Stimulated activated CD8-positive, alpha-beta memory T cell treated with anti-CD3 and anti-CD28 coated beads, Interleukin-7, amount 100 ng/mL, for 4 hours (primary cell): ENCODE measurements at regions not wholly inside any gene's neighbourhood (a gene's known extent, or its start where the extent isn't known, plus 50 kb on each side); places are given as distances from the start of the nearest gene placed in this dataset.

Source experiments
- DNase-seq, 2 donors: peaks; one replicate each; pipeline ENCODE4 v3.0.0-alpha.2; 2020; ENCODE audit warnings: low read depth in 2 of 2

GRCh38 chr6:166009385-166010031 lies 158.1 kb downstream of the TBXT start:
- DNase-seq: no peak

DNA sequence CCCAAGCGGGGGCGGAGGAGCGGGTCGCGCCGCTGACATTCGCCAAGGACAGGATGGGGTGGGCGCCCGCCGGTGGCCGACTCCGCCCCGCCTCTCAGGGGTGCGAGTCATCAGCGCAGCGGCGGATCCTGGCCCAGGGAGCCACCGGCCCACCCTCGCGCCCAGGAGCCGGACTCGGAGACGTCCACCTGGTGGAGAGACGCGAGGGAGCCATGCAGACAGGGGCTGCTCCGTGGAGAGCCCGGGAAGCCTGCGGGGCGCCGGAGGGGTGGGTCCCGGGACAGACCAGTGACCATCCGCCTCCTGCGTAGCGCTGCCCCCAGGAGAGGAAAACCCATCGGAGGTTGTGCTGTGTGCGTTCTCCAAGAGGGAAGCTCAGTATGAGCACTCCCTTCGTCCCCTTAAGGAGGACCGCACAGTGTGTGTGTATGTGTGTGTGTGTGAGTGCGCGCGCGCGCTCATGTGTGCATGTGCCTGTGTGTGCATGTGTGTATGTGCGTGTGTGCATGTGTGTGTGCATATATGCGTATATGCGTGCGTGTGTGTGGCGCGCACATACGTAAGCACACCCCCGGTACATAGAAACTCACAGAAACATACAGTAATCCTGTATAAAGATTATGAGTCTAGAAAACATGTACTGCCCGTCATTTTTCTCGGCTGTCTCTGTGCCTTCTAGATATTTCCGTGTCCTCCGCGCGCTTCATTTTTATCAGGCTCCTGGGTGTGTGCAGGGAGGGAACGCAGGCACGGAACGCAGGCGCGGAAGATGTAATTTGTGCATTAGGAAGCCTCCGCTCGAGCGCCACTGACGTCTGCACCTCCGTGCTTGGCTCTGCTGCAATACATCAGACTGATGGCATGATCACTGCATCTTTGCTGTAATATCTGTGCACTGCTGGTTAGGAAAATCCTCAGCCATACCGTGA lies 158.9 kb downstream of the TBXT start:
- DNase-seq: no peak

- no peak for DNase-seq
Observed at GRCh38 chr6:166007349-166008263, 160.0 kb downstream of the TBXT start.

GRCh38 chr6:166006900-166007301 lies 160.8 kb downstream of the TBXT start:
- no peak for DNase-seq

DNA sequence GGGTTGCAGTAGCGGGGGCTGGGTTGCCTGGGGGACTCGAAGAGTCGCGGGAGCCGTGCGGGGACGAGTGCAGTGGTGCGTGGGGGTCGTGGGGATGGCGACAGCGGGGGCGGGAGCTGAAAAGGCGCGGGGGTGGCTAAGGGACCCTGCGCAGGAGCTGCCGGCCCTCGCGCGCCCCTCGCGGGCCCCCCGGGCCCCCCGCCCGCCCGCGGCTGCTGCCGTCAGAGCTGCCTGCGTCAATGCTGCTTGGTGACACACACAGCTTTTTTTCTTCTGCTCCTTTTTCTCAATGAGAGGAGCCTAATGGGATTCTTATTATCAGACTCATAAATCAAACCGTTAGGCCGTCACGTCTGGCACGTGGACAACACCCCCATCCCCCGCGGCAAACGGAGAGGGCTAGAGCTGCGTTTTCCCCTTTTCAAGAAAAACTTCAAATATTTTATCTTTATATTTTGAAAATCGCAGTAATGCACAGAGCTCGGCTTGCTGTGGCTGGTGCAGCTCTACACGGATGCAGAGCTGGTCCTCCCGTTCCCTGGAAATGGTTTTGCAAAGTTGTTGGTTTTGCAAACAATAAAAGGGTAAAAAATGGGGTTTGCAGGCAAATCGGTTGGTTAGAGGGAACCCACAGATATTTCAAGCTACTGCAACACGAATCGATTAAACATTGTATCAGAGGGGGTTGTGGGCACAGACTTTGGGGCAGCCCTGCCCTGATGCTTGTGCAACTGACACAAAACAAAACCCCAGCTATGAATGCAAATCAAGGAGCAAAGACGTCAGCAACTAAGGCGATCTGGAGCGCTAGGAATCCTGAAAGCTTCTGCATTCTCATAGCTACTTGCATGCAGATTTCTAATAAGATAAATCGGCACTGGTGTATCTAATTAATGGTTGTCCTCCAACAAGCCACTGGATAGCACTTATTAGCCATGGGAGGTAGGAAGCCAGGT lies 161.4 kb downstream of the TBXT start:
- no peak for DNase-seq

GRCh38 chr6:166005401-166005943 lies 162.2 kb downstream of the TBXT start:
- DNase-seq: no peak

DNA sequence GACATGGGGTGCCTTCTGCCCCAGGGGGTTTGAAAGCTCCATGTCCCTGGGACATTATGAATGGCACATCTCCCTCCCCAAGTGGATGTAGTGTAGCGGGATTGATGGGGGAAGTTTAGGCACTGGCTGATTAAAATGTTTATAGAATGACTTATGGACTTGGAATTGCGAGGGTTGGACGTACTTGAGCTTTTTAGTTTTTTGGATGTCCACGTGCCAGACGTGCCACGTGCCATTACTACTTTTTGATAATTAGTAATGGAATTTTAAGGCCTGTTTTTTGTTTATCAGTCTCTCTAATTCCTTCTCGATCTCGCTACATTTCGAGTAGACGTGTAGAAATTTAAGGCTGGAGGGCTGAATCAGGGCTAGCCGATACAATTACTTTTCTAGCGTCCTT lies 162.8 kb downstream of the TBXT start:
- no peak for DNase-seq

DNA sequence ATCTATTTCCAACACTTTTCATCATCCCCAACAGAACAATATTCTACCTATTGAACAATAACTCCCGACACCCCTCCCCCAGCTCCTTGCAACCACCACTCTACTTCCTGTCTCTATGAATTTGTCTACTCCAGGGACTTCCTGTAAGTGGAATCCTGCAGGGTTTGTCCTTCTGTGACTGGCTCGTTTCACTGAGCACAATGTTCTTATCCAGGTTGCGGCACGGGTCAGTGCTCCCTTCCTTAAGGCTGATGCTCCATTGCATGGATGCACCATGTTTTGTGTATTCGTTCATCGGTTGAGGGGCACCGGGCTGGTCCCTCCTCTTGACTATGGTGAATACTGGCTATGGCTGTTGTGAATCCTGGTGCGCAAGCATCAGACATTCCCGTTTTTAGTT lies 163.2 kb downstream of the TBXT start:
- DNase-seq: no peak

DNA sequence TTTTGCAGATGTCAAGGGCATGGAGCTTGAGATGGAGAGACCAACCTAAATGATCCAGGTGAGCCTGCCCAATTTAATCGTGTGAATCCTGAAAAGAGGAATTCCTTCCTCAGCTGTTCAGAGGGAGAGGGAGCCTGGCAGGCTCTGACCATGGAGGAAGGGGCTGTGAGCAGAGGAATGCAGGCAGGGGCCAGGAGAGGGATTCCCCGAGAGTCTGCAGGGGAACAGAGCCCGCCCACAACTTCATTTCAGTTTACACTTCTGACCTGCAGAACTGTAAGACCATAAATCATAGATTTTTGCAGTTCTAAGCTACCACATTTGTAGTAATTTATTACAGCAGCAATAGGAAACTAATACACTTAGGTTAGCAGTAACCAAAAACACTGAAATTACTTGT lies 164.1 kb downstream of the TBXT start:
- no peak for DNase-seq

GRCh38 chr6:166001359-166001758 lies 166.3 kb downstream of the TBXT start:
- DNase-seq: no peak

DNA sequence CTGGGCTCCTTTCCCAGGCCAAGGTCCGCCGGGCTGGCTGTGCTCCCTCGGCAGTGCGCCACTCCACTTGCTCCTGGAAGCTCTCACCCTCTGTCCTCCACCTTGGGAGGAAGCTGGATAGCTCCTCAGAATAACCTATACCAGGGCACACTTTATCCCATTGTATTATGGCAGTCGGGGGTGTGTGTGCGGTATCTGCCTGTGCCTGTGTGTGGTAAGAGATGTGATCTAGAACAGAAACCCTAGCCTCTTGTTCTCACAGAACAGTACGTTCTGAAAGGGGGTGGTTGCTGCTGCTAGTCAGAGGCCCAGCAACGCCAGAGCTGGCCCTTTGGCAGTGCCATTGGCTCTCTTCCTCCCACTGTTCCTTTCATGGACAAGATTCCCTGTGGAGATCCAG lies 168.4 kb downstream of the TBXT start:
- no peak for DNase-seq

GRCh38 chr6:165998072-165998471 lies 169.6 kb downstream of the TBXT start:
- DNase-seq: no peak

DNA sequence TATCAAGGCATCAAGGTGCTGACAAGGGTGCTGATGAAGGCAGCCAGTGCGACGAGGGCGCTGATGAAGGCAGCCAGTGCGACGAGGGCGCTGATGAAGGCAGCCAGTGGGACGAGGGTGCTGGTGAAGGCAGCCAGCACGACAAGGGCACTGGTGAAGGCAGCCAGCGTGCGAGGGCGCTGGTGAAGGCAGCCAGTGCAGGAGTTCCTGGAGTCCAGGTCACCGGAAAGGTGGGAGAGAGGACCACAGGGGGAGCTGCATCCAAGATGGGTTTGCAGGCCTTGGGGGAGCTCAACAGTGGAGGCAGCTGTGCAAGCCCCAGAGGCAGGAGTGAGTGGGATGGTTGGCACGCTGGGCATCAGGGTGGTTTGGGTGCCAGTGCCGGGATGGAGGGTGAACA lies 176.3 kb downstream of the TBXT start:
- no peak for DNase-seq

GRCh38 chr6:165990216-165990615 lies 177.4 kb downstream of the TBXT start:
- no peak for DNase-seq

- DNase-seq: no peak
Observed at GRCh38 chr6:165988757-165989456, 178.7 kb downstream of the TBXT start.

DNA sequence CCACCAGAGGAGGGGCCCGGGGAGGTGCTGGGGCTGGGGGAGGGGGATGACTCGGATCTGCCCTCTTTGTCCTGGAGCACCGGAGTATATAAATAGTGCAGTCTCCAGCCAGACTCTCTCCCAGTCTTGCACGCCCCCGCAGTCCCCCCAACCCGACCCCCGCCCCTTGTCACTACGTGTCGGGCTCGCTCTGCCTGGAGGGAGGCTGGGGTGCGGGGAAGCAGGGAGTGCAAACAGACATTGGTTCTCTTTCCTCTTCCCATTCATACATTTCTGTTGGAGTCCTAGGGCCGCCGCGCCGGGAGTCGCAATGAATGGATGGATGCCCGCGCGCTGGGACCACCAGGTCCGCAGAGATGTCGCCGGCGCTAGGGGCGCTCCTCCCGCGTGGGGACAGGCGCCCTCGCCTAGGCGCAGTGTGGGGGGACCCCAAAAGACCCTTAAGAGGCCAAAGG lies 179.3 kb downstream of the TBXT start:
- no peak for DNase-seq

- DNase-seq: no peak
Observed at GRCh38 chr6:165987483-165988301, 180.0 kb downstream of the TBXT start.

- DNase-seq: no peak
Observed at GRCh38 chr6:165986914-165987482, 180.7 kb downstream of the TBXT start.
